ENCODE measurements at regions not wholly inside any gene's neighbourhood (a gene's known extent, or its start where the extent isn't known, plus 50 kb on each side); places are given as distances from the start of the nearest gene placed in this dataset.
A peak's percentile ranks its signal among the peaks of the same experiment; 100 is the strongest.

DNA sequence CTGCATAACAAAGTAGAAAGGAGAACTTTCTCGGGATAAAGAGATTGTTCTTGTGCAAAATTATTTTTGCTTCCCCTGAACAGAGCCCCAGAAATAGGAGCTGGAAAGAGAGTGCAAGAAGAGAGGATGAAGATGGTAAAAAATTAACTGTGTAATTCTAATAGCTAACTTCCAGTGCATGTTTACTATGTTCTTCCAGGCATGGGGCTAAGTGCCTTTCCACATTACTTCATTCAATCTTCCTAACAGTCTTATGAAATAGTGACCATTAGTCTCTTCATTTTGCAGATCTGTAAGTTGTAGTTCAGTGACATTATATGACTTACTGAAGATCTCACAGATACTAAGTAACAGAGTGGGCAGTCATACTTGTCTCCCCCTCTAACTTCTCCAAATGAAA lies 61.1 kb upstream of the KLHL13 start:
- H3K9me3 Mint-ChIP-seq (ENCODE audit: unreplicated experiment) = no peaks in the 10 kb centered on the region
- FAIRE-seq = no peak

DNA sequence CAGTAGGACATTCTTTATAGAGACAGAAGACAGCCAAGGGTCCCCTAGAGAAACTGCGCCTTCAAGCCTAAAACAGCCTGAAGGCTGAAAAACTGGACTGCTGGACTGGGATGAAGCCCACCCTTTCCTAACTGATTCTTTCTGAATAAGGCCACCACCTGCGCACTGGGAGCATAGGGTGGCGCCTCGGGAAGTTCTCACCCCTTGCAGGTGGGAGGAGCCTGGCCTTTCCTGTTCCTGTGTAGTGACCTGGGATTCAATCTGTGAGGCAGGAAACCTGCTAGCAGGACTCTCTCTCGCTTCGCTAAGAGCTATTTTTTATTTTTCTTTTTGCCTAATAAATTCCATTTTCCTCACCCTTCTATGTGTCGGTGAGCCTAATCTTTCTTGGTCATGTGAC lies 61.8 kb upstream of the KLHL13 start:
- H3K4me3 ChIP-seq (ENCODE audit: insufficient read depth, low read depth, low read length) = no peak overlapping the region
- no peak for TF ChIP-seq EZH2 (IDR thresholded peaks at IDR 0.05; ENCODE audit: insufficient read depth, low read length)
- TF ChIP-seq, protein P1, sequence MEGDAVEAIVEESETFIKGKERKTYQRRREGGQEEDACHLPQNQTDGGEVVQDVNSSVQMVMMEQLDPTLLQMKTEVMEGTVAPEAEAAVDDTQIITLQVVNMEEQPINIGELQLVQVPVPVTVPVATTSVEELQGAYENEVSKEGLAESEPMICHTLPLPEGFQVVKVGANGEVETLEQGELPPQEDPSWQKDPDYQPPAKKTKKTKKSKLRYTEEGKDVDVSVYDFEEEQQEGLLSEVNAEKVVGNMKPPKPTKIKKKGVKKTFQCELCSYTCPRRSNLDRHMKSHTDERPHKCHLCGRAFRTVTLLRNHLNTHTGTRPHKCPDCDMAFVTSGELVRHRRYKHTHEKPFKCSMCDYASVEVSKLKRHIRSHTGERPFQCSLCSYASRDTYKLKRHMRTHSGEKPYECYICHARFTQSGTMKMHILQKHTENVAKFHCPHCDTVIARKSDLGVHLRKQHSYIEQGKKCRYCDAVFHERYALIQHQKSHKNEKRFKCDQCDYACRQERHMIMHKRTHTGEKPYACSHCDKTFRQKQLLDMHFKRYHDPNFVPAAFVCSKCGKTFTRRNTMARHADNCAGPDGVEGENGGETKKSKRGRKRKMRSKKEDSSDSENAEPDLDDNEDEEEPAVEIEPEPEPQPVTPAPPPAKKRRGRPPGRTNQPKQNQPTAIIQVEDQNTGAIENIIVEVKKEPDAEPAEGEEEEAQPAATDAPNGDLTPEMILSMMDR (IDR thresholded peaks at IDR 0.05; ENCODE audit: insufficient read depth, low read depth, low read length) = no peak
- Mint-ChIP-seq H3K27ac (ENCODE audit: unreplicated experiment) (no peak overlapping the region), H3K36me3 (ENCODE audit: low read depth, unreplicated experiment) (no peaks in the 10 kb centered on the region), H3K4me3 (ENCODE audit: unreplicated experiment) (no peak overlapping the region), H3K4me1 (ENCODE audit: low read depth, unreplicated experiment) (no peaks in the 10 kb centered on the region), H3K9me3 (ENCODE audit: unreplicated experiment) (peaks cover 2% of the 10 kb centered on the region), H3K27me3 (ENCODE audit: low read depth, unreplicated experiment) (peaks cover 2% of the 10 kb centered on the region)
- peaks cover 3% of the 10 kb centered on the region for H3K4me1 ChIP-seq (ENCODE audit: insufficient read depth, low read length)
- DNase-seq (ENCODE audit: low read depth) = no peak
- H3K27me3 ChIP-seq (ENCODE audit: insufficient read depth, low read length) = no peaks in the 10 kb centered on the region
- no peak overlapping the region for H3K9ac ChIP-seq (ENCODE audit: low read length)
- no peaks in the 10 kb centered on the region for H3K36me3 ChIP-seq (ENCODE audit: insufficient read depth, low read length)
- no peaks in the 10 kb centered on the region for H3K9me3 ChIP-seq (ENCODE audit: insufficient read depth, low read depth, low read length)
- no peak overlapping the region for H3K27ac ChIP-seq (ENCODE audit: low read depth, low read length)
- no peak overlapping the region for H3K4me2 ChIP-seq (ENCODE audit: low read length)
- H2AFZ ChIP-seq (ENCODE audit: low read depth, low read length) = no peak overlapping the region
- H3K79me2 ChIP-seq (ENCODE audit: insufficient read depth, low read length) = no peaks in the 10 kb centered on the region
- no peaks in the 10 kb centered on the region for H4K20me1 ChIP-seq (ENCODE audit: insufficient read depth, low read length)
- FAIRE-seq = no peak

More for the DNA sequence above, 61.1 kb upstream of the KLHL13 start:
- Histone ChIP-seq H3K27ac (ENCODE audit: low read depth, low read length) (no peak overlapping the region), H3K36me3 (ENCODE audit: insufficient read depth, low read length) (no peaks in the 10 kb centered on the region), H3K4me3 (ENCODE audit: insufficient read depth, low read depth, low read length) (no peak overlapping the region), H4K20me1 (ENCODE audit: insufficient read depth, low read length) (no peaks in the 10 kb centered on the region), H3K4me1 (ENCODE audit: insufficient read depth, low read length) (peaks cover 3% of the 10 kb centered on the region), H2AFZ (ENCODE audit: low read depth, low read length) (no peak overlapping the region), H3K79me2 (ENCODE audit: insufficient read depth, low read length) (no peaks in the 10 kb centered on the region), H3K9ac (ENCODE audit: low read length) (no peak overlapping the region), H3K4me2 (ENCODE audit: low read length) (no peak overlapping the region), H3K27me3 (ENCODE audit: insufficient read depth, low read length) (no peaks in the 10 kb centered on the region), H3K9me3 (ENCODE audit: insufficient read depth, low read depth, low read length) (no peaks in the 10 kb centered on the region)
- H3K4me3 Mint-ChIP-seq (ENCODE audit: unreplicated experiment) = no peak overlapping the region
- no peaks in the 10 kb centered on the region for H3K4me1 Mint-ChIP-seq (ENCODE audit: low read depth, unreplicated experiment)
- DNase-seq (ENCODE audit: low read depth) = no peak
- peaks cover 3% of the 10 kb centered on the region for H3K27me3 Mint-ChIP-seq (ENCODE audit: low read depth, unreplicated experiment)
- TF ChIP-seq EZH2 (IDR thresholded peaks at IDR 0.05; ENCODE audit: insufficient read depth, low read length) = no peak
- TF ChIP-seq, protein P1 (IDR thresholded peaks at IDR 0.05; ENCODE audit: insufficient read depth, low read depth, low read length) = no peak
- H3K36me3 Mint-ChIP-seq (ENCODE audit: low read depth, unreplicated experiment) = no peaks in the 10 kb centered on the region
- no peak overlapping the region for H3K27ac Mint-ChIP-seq (ENCODE audit: unreplicated experiment)

DNA sequence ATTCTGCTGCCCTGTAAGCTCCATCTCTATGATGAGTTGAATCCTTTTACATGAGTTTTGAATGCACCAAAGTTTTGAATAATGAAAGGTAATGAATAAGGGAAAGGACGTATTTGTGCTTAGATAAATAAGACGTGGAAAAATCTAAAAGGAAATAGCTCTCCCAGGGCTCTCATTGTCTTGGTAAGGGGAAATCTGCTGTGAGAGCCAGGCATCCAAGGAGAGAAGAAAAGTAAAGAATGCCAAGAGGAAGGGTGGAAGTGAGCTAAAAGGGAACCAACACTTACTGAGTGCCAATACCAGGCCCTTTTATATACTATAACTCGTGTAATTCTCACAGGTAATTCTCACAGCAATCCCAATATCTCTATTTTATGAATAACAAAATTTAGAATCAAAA lies 62.6 kb upstream of the KLHL13 start:
- H3K9me3 ChIP-seq (ENCODE audit: insufficient read depth, low read depth, low read length) = no peaks in the 10 kb centered on the region
- no peaks in the 10 kb centered on the region for H3K27me3 ChIP-seq (ENCODE audit: insufficient read depth, low read length)
- no peaks in the 10 kb centered on the region for H3K36me3 ChIP-seq (ENCODE audit: insufficient read depth, low read length)
- DNase-seq (ENCODE audit: low read depth) (no peak), FAIRE-seq (peak; percentile 74)
- H3K79me2 ChIP-seq (ENCODE audit: insufficient read depth, low read length) = no peaks in the 10 kb centered on the region
- H3K4me3 ChIP-seq (ENCODE audit: insufficient read depth, low read depth, low read length) = no peak overlapping the region
- H3K9ac ChIP-seq (ENCODE audit: low read length) = no peak overlapping the region
- H2AFZ ChIP-seq (ENCODE audit: low read depth, low read length) = no peak overlapping the region
- Mint-ChIP-seq H3K27me3 (ENCODE audit: low read depth, unreplicated experiment) (no peaks in the 10 kb centered on the region), H3K9me3 (ENCODE audit: unreplicated experiment) (peaks cover 2% of the 10 kb centered on the region), H3K27ac (ENCODE audit: unreplicated experiment) (no peak overlapping the region), H3K36me3 (ENCODE audit: low read depth, unreplicated experiment) (no peaks in the 10 kb centered on the region), H3K4me3 (ENCODE audit: unreplicated experiment) (no peak overlapping the region), H3K4me1 (ENCODE audit: low read depth, unreplicated experiment) (no peaks in the 10 kb centered on the region)
- no peak overlapping the region for H3K4me2 ChIP-seq (ENCODE audit: low read length)
- H3K27ac ChIP-seq (ENCODE audit: low read depth, low read length) = no peak overlapping the region
- H3K4me1 ChIP-seq (ENCODE audit: insufficient read depth, low read length) = peaks cover 3% of the 10 kb centered on the region
- TF ChIP-seq, protein P1 (IDR thresholded peaks at IDR 0.05; ENCODE audit: insufficient read depth, low read depth, low read length) = no peak
- TF ChIP-seq EZH2 (IDR thresholded peaks at IDR 0.05; ENCODE audit: insufficient read depth, low read length) = no peak
- H4K20me1 ChIP-seq (ENCODE audit: insufficient read depth, low read length) = no peaks in the 10 kb centered on the region
